Lower lobe of right lung (tissue), 2 donors: ENCODE measurements at regions not wholly inside any gene's neighbourhood (a gene's known extent, or its start where the extent isn't known, plus 50 kb on each side); places are given as distances from the start of the nearest gene placed in this dataset.

Source experiments
- ATAC-seq, 2 donors: fragments of 200-7000 bp; cut with Tn5 transposase; one replicate each; pipeline ENCODE4 v1.9.1; 2020 to 2022; ENCODE audit warnings: mild to moderate bottlenecking in 2 of 2, moderate library complexity in 2 of 2
- DNase-seq: peaks from one replicate; pipeline ENCODE4 v3.0.0-alpha.2; 2020
- H3K27ac ChIP-seq: fragments of 200-600 bp; one replicate; pipeline ENCODE4 v1.8.0; 2022
- H3K27me3 ChIP-seq: fragments of 200-600 bp; one replicate; pipeline ENCODE4 v1.8.0; 2022; ENCODE audit warnings: low read depth
- H3K36me3 ChIP-seq: fragments of 200-600 bp; one replicate; pipeline ENCODE4 v1.8.0; 2022; ENCODE audit warnings: mild to moderate bottlenecking
- H3K4me1 ChIP-seq: fragments of 200-600 bp; one replicate; pipeline ENCODE4 v1.8.0; 2022
- H3K4me3 ChIP-seq: fragments of 200-600 bp; one replicate; pipeline ENCODE4 v1.8.0; 2022; ENCODE audit warnings: mild to moderate bottlenecking
- H3K9me3 ChIP-seq: fragments of 200-600 bp; one replicate; pipeline ENCODE4 v1.8.0; 2022
- intact Hi-C: fragments of 100-400 bp; cut with DNase I; formaldehyde crosslinking; loops from one replicate; pipeline ENCODE4 v1.11.0; 2022
- TF ChIP-seq, protein P1 (sequence below): fragments of 200-600 bp; IDR thresholded peaks from one replicate; pipeline ENCODE4 v1.8.0; 2022; ENCODE audit warnings: antibody characterized with exemption, mild to moderate bottlenecking
- donor health status: DM: no; HTN: yes; CAD: no; lungs with severe emphysema.

DNA sequence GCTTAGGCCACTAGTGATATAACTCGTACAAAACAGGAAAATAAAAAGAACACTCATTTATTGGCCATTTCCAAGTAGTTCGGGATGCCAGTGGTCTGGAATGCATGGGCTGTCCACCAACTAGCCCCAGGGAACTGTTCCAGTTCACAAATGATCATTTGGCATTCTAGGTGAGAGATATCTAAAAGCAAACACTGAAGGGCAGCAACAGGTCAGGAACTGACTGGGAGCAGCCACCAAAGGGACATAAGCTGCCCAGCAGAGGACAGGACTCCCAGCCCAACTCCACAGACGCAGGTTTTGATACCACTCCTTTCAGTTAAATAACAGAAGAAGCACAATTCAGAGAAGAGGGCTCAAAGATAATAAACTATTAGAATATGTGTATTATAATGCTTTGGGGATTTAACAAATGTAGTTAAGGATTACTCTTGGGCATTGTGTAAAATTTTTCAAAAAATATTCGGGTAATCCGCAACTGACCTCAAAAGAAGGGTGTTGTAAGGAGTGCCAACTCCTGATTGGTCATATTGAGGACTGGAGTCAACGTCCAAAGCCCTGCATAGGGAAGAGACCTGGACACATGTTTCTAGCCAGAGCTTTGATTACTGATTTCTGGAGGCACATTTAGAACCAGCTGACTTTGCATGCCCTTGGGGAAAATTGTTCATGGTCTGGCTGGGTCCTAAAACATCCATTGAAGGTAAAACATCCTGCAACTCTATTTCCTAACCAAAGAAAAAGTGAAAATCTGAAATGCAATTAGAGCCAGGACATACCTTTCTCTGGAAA, 320.0 kb downstream of the DNAH5 start:
- DNase-seq (no peak), ATAC-seq (no peak)
- TF ChIP-seq, protein P1, sequence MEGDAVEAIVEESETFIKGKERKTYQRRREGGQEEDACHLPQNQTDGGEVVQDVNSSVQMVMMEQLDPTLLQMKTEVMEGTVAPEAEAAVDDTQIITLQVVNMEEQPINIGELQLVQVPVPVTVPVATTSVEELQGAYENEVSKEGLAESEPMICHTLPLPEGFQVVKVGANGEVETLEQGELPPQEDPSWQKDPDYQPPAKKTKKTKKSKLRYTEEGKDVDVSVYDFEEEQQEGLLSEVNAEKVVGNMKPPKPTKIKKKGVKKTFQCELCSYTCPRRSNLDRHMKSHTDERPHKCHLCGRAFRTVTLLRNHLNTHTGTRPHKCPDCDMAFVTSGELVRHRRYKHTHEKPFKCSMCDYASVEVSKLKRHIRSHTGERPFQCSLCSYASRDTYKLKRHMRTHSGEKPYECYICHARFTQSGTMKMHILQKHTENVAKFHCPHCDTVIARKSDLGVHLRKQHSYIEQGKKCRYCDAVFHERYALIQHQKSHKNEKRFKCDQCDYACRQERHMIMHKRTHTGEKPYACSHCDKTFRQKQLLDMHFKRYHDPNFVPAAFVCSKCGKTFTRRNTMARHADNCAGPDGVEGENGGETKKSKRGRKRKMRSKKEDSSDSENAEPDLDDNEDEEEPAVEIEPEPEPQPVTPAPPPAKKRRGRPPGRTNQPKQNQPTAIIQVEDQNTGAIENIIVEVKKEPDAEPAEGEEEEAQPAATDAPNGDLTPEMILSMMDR, result no peak
- Histone ChIP-seq H3K9me3 (no peaks in the 10 kb centered on the region), H3K4me1 (no peaks in the 10 kb centered on the region), H3K4me3 (no peak overlapping the region), H3K27ac (no peak overlapping the region), H3K27me3 (no peaks in the 10 kb centered on the region), H3K36me3 (no peaks in the 10 kb centered on the region)
- intact Hi-C loops, result no loop called here

GRCh38 chr5:13613621-13614020, 330.9 kb downstream of the DNAH5 start:
- Histone ChIP-seq H3K36me3 (no peaks in the 10 kb centered on the region), H3K9me3 (no peaks in the 10 kb centered on the region), H3K27ac (no peak overlapping the region), H3K4me1 (no peaks in the 10 kb centered on the region), H3K4me3 (no peak overlapping the region), H3K27me3 (no peaks in the 10 kb centered on the region)
- ATAC-seq, result no peak
- TF ChIP-seq, protein P1, result no peak
- intact Hi-C loops, result no loop called here
- no peak for DNase-seq

DNA sequence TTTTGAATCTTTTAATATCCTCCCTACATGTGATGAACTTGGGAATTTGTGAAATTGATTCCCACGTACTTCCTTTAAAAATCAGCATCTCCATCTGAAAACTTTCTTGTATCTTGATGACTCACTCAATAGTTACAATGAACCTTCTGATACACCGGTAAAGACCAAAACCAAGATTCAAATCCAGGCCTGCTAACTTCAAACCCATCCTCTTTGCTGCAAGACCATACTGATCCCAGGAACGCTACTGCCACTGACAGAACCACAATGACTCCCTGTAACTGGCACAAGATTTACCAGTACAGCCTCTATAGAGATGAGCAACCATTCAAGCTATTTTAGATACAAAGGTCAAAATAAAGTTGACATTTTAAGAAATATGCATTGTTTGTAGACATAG, 332.9 kb downstream of the DNAH5 start:
- TF ChIP-seq, protein P1, result no peak
- Histone ChIP-seq H3K36me3 (no peaks in the 10 kb centered on the region), H3K27ac (no peak overlapping the region), H3K9me3 (no peaks in the 10 kb centered on the region), H3K4me1 (no peaks in the 10 kb centered on the region), H3K4me3 (no peak overlapping the region), H3K27me3 (no peaks in the 10 kb centered on the region)
- intact Hi-C loops, result no loop called here
- ATAC-seq, result no peak
- DNase-seq, result no peak

DNA sequence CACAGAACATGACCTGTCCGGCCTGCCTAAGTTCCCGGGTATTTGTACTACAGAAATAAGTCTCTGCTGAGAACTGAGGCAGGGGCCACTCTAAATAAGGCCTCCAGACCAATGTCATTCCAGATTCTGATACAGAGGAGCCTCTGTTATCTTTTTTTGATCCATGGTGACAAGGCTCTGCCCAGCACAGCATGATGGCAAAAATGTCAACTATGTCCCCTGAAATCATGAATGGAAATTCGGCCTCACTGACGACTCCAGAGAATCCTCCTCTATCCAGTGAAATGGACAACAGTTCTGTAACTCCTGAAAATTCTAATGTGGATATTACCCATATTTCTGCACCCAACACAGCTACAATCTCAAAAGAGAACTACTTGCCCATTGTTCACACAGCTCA, 335.0 kb downstream of the DNAH5 start:
- H3K4me1 ChIP-seq, result no peaks in the 10 kb centered on the region
- H3K4me3 ChIP-seq, result no peak overlapping the region
- no peak for ATAC-seq
- intact Hi-C loops, result no loop called here
- no peaks in the 10 kb centered on the region for H3K9me3 ChIP-seq
- DNase-seq, result no peak
- H3K36me3 ChIP-seq, result no peaks in the 10 kb centered on the region
- TF ChIP-seq, protein P1, result no peak
- H3K27me3 ChIP-seq, result no peaks in the 10 kb centered on the region
- no peak overlapping the region for H3K27ac ChIP-seq

DNA sequence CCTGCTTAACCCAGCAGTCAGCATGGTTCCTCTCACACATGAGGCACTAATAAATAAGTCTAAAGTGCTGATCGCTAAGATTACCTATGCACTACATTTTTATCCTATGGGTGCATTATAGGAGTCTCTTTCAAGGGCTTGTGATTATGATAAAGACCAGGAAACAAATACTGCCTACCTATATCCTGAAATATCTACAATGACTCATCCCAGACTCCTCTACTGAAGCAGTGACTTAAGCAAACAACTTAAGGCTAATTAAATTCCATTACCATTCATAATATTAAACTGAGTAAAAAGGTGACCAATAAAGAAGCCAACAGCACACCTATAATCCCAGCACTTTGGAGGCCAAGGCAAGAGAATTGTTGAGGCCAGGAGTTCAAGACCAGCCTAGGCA, 338.4 kb downstream of the DNAH5 start:
- H3K9me3 ChIP-seq, result no peaks in the 10 kb centered on the region
- intact Hi-C loops, result no loop called here
- DNase-seq (no peak), ATAC-seq (no peak)
- no peak overlapping the region for H3K27ac ChIP-seq
- no peaks in the 10 kb centered on the region for H3K27me3 ChIP-seq
- H3K4me3 ChIP-seq, result no peak overlapping the region
- H3K4me1 ChIP-seq, result no peaks in the 10 kb centered on the region
- TF ChIP-seq, protein P1, result no peak
- no peaks in the 10 kb centered on the region for H3K36me3 ChIP-seq
